Inflammatory macrophage treated with lipopolysaccharide for 4 hours (primary cell): ENCODE measurements at regions not wholly inside any gene's neighbourhood (a gene's known extent, or its start where the extent isn't known, plus 50 kb on each side); places are given as distances from the start of the nearest gene placed in this dataset.

Source experiments
- DNase-seq: peaks from one replicate; pipeline ENCODE4 v3.0.0-alpha.2; 2020

DNA sequence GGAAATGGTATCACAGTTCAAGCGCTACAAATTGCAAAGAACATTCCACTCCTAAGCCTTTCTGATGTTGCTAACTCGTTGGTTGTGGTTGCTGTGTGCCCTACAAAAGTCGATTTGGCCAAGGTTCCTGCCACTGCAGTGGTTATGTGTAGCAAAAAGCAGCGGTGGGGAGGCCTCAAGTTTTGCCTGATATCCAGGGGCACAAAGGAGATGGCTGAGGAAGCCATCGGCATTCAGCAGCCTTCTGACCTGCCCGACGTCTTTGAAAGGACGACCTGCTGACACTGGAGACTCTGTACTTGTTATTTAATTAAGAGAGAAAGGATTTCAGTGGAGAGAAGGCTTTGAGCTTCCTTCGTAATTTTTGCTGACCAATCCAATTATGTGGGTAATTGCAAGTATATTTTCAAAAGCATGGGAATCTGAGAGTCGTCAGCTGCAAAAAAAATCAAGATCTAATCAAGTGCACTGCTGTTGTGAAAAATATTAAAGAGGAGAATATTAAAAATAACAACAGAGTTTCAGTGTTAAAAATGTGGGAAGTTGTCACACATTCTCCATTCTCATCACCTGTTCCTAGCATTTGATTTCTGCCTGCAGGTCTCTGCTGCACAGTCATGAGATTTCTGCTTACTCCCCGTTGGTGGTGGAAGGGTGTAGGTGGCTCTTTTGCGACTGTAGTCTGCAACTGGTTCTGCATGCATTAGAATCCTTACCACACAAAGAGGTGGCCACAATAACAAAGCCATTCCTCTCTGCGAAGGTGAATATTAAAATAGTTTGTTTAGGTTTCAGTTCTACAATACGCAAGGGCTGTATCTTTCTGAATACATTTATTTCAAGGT, 319.2 kb downstream of the IRX2 start:
- no peak for DNase-seq

DNA sequence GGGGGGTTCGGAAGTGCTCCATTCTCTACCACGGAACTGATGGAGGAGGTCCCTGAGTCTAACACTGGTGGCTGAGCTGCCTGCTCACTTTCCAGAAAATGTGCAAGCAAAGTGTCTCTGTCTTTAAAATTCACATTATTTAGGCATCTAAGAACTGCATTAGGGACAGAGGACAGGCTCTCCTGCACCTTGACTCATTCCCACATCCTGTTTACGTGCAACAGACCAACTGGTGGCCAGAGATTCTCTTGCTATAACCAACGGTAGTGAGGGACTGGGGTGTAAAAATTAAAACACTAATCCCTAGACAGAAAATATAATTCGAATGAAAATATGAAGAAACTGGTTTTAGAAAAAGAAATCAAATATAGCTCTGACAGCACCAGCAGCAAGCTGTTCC, 320.9 kb downstream of the IRX2 start:
- no peak for DNase-seq

DNA sequence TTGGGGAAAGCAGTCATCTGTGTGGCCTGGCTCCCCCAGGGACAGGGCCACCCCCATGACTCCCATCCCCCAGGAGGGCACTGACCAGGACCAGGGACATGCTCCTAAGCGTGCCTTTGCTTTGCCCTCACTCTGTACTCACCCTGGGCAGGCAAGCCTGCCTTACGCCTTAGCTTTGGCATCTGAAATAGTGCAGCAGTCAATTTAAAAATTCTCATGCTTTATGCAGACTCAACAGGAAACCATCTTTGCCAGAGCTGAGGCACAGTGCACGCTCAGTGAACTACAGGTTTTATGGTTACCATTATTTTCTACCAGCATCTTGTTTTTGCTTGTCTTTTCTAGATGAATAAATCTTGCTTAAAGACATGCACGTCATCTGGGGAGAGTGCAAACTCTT, 323.5 kb downstream of the IRX2 start:
- no peak for DNase-seq

DNA sequence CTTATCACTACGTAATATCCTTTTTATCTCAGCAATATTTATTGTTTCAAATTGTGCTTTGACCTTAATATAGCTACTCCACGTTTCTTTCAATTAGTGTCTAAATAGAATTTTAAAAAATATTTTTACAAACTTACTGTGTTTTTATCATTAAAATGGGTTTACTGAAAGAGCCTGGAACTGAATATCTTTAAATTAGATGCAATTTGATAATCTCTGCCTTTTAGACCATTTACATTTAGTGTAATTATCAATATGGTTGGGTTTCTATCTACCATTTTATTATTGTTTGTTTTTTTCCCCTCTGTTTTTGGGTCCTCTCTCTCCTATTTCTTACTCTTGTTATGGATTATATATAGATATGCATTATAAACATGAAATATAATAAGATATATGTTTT, 327.8 kb downstream of the IRX2 start:
- no peak for DNase-seq

DNA sequence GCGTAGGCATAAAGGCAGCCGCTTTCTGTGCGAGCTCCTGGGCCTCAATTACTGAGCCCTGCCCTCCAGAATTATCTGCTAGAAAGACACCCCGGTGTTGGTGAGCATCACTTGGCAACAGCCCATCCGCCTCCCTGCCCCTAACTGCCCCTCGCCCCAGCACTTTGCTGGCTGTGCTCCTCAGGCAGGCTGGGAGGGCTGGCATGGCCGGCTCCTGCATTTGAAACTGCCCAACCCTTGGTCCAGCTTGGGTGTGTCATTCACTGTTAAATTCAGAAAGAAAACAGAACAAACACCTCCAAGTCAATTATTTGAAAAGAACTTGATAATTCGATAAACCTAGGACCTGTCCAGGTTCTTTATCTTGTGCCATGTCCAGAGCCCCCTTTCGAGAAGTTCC, 334.2 kb downstream of the IRX2 start:
- no peak for DNase-seq

DNA sequence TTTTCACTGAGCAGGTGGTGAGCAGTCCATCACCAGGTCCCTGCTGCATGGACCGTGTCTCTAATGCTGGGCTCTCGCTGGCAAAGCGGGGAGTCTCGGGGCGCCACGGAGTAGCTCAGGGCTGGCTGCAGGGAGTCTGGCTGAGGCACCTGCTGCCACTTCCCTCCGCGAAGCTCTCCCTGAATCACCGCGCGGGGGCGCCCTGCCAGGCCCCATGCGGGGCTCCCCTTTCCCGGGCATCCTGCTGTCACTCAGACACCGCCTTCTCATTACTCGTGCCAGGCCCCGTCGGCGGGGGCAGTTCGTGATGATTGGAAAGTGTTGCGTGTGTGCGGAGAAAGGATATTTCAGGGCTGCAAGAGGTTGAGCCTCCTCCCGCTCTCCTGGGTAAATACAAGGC, 335.8 kb downstream of the IRX2 start:
- no peak for DNase-seq

DNA sequence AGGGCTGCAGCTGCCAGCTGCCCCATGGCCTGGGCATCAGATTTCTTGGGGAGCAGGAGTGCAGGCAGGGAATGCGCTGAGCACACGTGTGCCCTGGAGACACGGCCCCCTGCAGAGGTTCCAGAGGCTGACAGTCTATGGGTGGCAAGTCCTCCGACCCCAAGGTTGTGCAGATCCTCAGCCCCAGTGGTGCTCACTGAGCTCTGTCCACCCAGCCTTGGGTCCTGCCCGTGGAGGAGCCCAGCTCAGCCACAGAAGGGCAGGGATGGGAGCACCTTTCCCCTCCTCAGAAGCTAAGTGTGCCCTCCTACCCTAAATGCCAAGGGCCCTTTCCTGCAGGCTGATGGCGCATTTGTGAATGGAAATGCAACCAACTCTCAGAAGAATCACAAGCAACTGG, 341.0 kb downstream of the IRX2 start:
- no peak for DNase-seq

DNA sequence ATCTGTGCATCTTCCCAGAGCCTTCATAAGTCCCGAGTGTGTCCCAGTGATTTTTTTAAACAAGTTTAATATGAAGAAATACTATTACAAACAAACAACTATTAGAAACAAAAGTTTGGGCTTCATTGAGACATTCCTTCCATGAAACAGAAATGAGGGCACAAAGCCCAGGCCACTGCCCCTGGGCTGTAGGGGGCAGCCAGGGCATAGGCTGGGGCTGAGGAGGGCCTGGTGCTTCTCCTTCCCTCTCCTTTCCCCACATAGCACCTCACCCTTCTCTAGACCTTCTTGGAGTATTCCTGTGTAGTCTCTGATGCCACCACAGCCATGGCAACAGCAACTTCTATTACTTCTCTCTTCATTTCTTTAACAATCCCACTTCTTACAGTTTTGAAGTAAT, 348.2 kb downstream of the IRX2 start:
- DNase-seq = no peak

DNA sequence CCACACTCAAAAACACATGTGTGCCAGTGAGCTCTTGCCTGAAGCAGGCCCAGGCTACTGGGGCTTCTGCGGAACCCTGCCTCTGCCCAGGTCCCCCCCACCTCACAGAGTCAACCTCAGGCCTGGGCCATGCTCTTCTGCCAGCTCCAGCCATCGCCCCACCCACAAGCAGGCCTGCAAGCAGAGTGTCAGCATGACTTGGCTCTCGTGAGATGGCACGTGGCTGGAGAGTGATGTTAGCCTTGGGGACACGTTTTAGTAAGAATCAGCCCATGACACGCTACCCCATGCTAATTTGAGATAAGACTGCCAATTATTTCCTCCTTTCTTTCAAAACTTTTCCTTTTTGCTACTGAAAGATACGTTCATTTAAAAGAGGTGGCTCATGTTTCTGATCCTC, 351.7 kb downstream of the IRX2 start:
- no peak for DNase-seq

DNA sequence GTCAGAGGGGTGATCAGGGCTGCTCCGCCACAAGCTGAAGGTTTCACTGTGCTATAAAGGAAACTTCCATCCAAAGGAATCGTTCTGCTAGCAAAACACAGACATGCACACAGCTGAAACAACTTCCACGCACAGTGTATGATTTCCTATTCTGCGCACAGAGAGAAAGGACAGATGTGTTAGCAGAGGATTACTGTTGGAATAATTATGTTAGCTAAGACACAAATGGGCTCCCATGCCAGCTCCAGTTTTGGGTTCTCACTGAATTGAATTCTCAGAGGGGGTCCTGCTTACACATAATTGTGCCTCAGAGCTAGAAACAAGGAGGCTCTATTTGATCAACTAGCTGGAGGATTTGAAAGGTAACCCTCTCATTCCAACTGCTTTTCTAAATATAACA, 352.4 kb downstream of the IRX2 start:
- DNase-seq = no peak

DNA sequence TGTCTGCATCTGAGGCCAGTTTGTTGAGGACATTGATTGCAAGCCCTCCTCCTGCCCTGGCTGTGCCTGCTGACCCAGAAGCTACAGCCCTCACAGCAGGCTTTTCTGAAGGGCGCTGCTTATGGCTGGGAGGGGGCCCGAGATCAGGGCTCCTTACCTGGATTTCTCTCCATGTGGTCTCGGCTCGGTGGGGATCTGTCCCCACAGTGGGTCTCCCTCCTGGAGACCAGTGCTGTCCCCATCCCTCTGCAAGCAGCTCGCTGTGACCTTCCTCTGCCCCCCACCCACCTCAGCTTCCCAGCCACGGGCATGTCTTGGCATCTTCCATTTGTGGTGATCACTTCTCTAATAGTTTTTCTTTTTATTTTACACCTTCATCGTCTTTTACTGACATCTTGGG, 357.9 kb downstream of the IRX2 start:
- no peak for DNase-seq

DNA sequence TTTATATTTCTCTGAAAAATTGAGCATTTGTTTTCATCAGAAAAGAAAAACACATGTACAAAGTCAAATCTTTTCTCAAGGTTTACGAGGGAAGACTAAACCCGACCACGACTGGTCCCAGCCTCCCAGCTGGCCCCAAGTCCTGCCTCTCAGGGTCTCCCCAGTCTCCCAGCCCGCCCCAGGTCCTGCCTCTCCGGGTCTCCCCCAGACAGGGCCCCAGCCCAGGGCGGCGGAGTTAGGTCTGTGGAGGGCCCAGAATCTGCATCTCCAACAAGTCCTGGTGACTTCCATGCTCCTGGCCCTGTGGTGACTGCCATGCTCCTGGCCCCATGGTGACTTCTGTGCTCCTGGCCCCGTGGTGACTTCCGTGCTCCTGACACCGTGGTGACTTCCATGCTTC, 359.9 kb downstream of the IRX2 start:
- DNase-seq = no peak

DNA sequence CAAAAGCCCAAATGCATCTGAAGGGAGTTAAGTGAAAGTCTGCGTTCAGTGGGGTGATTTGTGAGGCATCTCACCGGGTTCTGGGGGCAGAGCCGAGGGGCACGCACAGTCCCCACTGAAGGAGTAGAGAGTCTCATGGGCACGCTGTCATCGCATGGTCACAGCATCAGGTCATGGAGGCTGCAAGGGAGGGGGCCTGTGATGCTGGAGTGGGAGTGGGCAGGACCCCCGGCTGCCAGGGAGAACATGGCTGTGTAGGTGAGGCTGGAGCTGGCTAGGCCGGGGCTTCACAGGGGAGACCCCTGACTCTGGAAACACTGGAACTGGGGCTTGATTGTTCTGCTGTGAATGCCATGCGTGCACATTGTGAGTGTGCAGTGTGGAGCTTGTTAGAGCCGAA, 360.5 kb downstream of the IRX2 start:
- no peak for DNase-seq

DNA sequence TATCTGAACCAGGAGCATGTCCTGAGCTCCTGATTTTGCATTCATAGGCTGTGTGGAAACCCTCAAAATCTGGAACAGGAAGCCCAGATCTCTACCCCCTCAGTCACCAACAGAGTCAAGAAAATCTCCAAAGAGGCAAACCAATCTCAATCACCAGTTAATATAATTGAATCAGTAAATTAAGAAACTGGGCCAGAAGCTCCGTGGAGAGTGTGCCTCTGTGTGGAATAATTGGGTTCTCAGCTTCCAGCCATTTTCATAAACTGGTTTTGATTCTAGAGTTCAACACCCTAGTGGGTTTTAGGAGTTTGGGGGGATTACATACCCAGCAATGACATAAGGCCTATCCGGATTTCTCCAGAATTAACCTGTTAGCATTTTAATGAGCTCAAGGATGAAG, 362.9 kb downstream of the IRX2 start:
- DNase-seq = no peak

DNA sequence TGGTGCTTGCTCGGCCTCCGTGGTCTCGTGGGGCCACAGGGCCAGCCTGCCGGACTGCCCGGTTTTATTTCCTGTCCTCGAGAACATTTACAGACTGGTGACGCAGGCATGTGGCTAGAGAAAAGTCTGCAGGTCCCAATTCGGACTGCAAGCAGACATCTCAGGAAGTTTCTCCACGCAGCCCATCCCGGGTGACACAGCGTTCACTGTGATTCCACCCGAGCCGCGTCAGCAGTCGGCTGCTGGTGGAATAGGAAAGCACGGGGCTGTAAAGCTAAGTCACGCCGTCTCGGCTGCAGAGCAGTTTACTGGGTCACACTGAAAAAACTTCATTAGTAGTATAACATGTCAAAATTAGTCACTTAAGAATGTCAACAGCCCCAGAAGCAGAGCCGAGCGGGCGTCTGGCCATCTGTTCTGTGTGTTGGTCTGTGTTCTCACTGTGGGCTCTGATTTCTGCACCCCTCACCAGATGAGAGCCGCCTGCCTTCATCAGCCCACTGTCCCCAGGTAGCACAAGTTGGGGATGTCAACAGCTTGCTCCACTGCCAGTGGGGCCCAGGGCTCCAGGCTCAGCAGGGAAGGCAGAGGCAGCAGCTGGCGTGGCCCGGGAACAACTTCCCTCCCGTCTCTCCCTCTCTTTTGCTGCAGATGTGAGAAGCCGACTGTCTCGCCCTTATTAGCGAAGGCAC, 363.7 kb downstream of the IRX2 start:
- DNase-seq = no peak

DNA sequence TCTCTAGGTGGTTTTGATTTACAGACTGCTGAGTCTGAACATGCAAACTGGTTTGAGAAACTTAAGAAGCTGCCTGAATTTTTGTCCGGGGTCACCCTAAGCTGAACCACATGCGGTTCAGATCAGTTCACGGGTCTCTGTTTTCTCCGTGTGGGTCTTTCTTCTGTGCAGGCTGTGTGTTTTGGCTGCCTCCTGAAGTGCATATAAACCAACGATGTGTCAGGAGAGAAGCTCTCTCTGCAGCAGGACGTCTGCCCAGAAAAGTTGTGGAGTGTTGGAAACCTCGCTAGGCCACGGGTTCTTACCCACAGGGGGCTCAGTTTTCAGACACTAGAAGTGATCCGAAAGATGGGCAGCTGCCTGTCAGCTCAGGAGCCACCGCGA, 364.2 kb downstream of the IRX2 start:
- DNase-seq = no peak

DNA sequence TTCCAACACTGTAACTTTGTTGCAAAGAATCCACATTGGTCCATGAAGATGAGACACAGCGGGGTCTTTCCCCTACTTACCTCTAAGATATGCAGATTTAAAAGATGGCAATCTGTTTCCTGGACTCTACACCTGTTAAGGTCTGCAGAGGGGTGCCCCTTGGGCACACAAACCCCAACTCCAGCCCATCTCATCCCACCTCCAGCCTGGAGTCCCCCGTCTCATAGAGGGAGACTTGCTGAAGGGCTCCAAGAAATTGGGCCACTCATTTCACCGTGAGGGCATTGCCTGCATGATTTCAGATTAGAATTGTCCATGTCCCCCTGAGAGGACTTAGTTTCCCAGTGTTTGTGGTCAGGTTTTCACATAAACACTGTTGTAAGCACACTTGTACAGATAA, 365.7 kb downstream of the IRX2 start:
- DNase-seq = no peak

DNA sequence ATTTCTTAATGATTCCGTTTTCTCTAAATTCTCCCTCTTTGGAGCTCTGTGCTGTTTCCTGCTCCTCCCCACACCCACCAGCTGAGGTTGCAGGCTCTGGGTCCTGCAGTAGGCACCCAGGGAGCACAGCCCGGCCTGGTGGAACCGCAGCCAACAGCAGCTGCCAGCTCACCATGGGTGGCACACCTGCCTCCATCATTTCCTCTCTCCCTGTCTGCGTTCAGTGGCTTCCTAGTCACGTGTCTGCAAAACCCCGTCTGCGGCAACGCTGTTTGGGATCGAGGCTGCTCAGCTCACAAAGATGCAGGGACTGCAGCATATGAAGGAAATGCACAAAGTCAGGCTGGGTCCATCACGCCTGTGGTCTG, 367.8 kb downstream of the IRX2 start:
- no peak for DNase-seq

DNA sequence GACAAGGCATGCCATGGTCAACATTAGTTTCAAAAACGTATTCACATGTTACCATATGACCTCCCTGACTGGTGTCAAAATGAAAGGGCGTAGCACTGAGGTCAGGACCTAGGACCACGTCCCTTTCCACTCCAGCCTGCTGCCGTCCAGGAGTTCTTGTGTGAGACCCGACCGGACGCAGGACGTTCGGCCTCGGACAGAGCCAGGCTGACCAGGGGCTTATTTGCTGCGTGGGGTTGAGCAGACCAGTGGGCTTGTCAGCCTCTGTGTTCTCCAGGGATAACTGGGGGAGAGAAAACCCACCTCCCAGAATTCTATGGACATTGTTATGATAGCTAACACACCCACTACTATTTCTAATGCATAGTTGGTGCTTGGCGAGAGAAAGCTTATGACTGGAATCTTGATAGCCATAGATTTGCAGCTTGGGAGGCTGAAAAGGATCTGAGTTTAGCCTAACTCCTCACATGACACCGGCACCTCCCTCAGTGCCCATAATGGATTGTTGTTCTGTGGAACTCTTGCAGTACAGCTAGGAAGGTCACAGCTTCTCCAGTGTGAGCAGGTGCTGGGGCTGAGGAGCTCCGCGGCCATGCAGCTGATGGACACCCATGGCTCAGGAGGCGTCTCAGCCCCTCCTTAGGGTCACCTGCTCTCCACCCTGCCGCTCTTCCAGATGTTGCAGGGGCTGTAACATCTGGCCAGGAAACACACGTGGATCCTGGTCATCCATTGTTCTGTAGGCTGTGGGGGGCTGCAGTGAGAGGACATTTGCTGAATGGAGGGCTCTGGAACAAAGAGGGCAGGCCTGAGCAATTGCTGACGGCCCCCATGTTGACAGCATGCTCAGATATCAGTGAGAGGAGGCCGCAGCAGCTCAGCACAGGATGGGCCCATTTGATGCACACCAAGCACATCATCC, 368.4 kb downstream of the IRX2 start:
- DNase-seq = no peak

DNA sequence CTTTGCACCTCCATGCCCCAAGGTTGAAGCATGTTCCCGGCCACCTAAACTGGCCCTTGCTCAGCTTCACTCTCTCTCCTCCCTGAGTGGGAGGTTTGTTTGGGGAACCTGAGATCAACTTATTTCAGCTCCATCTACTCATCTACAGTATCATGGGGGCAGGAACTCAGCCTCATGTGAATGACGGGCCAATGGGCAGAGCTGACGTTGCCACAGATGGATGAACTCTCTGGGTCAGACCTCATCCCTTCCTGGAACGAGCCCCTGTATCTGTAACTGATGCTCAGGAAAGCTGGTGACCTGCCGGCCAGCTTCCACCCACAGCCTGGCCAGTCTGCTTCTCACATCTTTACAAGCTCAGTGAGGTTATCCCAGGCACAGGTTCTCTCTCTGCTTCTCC, 369.6 kb downstream of the IRX2 start:
- DNase-seq = no peak

DNA sequence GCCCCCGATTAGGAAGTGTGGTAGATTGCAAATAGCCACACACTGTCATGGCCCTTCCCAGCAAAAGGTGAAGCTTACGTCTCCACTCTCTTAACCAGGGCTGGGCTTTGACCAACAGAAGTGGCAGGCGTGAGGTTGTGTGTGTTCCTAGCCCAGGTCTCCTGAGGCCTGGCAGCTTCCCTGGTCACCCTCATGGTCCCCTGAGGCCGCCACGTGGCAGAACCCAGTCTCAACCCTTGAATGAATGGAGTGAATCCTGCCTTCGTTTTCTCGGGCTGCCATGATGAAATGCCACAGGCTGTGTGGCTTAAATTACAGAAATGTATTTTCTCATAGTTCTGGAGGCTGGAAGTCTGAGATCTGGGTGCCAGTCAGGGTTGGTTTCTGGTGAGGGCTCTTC, 370.4 kb downstream of the IRX2 start:
- no peak for DNase-seq

DNA sequence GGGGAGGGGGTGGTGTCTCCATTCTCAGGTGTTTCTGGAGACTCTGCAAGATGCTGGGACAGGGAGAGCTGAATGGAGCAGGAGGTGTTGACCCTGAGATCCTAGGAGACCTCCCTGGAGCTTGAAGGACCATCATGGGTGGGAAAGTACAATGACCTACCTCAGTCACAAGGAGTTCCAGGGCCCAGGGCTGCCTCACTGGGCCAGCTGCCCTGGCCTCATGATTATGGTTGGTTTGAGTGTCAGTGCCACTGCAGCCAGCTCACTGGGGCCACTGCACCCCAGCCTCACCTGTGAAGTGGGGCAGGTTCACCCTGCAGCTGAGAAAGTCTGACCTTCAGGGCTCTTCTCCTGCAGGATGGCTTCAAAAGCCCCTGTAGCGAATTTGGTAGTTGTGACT, 372.5 kb downstream of the IRX2 start:
- DNase-seq = no peak

DNA sequence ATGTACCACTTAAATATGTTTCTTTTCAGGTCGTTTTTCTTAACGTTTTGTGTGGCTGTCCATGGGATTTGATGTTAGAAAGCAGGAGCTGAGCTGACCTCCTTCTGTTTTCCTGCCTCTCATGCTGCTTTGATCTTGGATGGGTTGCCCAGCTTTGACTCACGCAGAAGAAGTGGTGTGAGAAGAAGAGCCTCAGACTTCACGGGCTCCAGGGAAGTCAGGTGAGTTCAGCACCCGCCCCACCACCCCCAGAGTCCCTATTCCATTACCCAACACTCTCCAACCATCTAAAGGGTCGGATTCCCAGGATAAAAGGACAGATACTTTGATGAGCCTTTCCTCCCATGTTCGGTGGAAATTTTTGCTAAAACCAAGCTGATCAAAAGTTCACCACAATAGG, 373.4 kb downstream of the IRX2 start:
- DNase-seq = no peak

DNA sequence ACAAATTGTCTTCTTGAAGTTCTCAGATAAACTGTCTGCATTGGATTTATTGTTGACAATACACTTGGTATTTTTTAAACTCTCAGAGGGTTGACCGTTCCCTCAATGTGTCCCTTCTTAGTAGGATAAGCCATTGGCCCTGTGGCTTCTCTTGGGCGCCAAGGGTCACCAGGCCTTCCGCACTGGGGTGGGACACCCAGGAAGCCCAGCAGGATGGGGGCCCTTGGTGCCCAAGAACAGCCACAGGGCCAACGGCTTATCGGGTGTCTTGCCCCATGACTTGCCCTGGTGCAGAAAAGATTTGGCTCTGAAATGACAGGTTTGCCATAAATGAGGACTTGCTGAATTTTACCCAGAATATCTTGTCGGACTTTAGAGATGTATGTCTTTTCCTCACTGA, 375.0 kb downstream of the IRX2 start:
- DNase-seq = no peak
